ENCODE measurements at regions not wholly inside any gene's neighbourhood (a gene's known extent, or its start where the extent isn't known, plus 50 kb on each side); places are given as distances from the start of the nearest gene placed in this dataset.
"Not testable (repeated sequence)": the region's sequence is repeated elsewhere in the genome, so short reads cannot be mapped to it uniquely, and the experiment has no call there.

DNA sequence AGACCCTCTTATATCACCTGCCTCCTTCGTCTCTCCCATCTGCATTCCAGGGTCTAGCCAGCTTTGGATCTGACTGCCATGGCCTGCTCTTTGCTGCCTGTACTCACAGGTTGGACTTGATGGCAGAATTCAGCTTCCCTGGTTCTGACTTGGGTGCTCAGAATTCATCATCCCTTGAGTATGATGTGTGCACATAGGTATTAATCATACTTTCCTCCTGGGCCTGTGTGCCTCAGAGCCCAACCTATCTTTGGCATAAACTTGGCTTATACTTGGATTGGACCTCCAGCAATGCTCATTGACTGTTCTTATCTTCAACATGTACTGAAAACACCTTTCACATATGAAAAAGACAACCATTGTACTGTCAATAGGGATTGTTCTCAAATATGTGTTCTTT lies 70.7 kb upstream of the LMNTD1 start:
- H3F3A ChIP-seq (ENCODE audit: low read depth) = no peaks in the 10 kb centered on the region
- H3K79me2 ChIP-seq (ENCODE audit: insufficient read depth, low read length) = no peaks in the 10 kb centered on the region
- H3K9ac ChIP-seq (ENCODE audit: low read depth, low read length, poor library complexity, severe bottlenecking) = no peak overlapping the region
- H3K27me3 ChIP-seq (ENCODE audit: insufficient read depth, low read length, poor library complexity, severe bottlenecking) = no peaks in the 10 kb centered on the region
- H3K9me3 ChIP-seq (ENCODE audit: insufficient read depth, low read depth, low read length) = no peaks in the 10 kb centered on the region
- H3K4me3 ChIP-seq (ENCODE audit: low read length, poor library complexity, severe bottlenecking) = no peak overlapping the region
- H3K36me3 ChIP-seq (ENCODE audit: insufficient read depth, low read length) = no peaks in the 10 kb centered on the region
- H4K20me1 ChIP-seq (ENCODE audit: insufficient read depth, low read length, poor library complexity, severe bottlenecking) = no peaks in the 10 kb centered on the region
- no peaks in the 10 kb centered on the region for H3K4me1 ChIP-seq (ENCODE audit: insufficient read depth, low read length, poor library complexity, severe bottlenecking)
- no peak overlapping the region for H3K4me2 ChIP-seq (ENCODE audit: low read depth, low read length, poor library complexity, severe bottlenecking)
- TF ChIP-seq, protein P1, sequence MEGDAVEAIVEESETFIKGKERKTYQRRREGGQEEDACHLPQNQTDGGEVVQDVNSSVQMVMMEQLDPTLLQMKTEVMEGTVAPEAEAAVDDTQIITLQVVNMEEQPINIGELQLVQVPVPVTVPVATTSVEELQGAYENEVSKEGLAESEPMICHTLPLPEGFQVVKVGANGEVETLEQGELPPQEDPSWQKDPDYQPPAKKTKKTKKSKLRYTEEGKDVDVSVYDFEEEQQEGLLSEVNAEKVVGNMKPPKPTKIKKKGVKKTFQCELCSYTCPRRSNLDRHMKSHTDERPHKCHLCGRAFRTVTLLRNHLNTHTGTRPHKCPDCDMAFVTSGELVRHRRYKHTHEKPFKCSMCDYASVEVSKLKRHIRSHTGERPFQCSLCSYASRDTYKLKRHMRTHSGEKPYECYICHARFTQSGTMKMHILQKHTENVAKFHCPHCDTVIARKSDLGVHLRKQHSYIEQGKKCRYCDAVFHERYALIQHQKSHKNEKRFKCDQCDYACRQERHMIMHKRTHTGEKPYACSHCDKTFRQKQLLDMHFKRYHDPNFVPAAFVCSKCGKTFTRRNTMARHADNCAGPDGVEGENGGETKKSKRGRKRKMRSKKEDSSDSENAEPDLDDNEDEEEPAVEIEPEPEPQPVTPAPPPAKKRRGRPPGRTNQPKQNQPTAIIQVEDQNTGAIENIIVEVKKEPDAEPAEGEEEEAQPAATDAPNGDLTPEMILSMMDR (conservative IDR thresholded peaks at IDR 0.05; ENCODE audit: low read length) = no peak
- TF ChIP-seq EZH2phosphoT487 (IDR thresholded peaks at IDR 0.05; ENCODE audit: borderline replicate concordance) = no peak
- H3K9me2 ChIP-seq (replicated peaks; ENCODE audit: low read depth, low read length) = no peaks in the 10 kb centered on the region
- H2AFZ ChIP-seq (ENCODE audit: low read length) = no peak overlapping the region

DNA sequence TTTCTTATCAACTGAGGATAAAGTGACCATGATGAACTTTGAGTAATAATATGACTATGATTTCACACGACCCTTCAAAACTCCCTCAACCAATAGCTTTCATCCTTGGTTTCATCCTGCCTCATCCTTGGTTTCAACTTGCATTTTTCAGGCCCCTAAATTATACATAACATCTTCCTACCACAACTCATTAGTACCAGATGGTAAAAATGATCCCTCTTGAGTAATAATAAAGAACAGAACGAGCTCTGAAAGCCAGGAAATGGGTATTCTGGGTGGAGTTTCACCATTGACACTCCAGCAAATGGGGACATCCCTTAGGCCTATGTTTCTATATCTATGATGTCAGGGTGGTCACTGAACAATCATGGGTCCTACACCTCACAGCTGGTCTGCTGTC lies 72.1 kb upstream of the LMNTD1 start:
- Histone ChIP-seq H3K9ac (ENCODE audit: low read depth, low read length, poor library complexity, severe bottlenecking) (no peak overlapping the region), H3K9me3 (ENCODE audit: insufficient read depth, low read depth, low read length) (no peaks in the 10 kb centered on the region), H3K4me1 (ENCODE audit: insufficient read depth, low read length, poor library complexity, severe bottlenecking) (no peaks in the 10 kb centered on the region), H3K27me3 (ENCODE audit: insufficient read depth, low read length, poor library complexity, severe bottlenecking) (no peaks in the 10 kb centered on the region), H3K79me2 (ENCODE audit: insufficient read depth, low read length) (no peaks in the 10 kb centered on the region), H3K36me3 (ENCODE audit: insufficient read depth, low read length) (no peaks in the 10 kb centered on the region), H3K4me3 (ENCODE audit: low read length, poor library complexity, severe bottlenecking) (no peak overlapping the region), H3K9me2 (replicated peaks; ENCODE audit: low read depth, low read length) (no peaks in the 10 kb centered on the region), H3F3A (ENCODE audit: low read depth) (no peaks in the 10 kb centered on the region), H4K20me1 (ENCODE audit: insufficient read depth, low read length, poor library complexity, severe bottlenecking) (no peaks in the 10 kb centered on the region), H2AFZ (ENCODE audit: low read length) (no peak overlapping the region), H3K4me2 (ENCODE audit: low read depth, low read length, poor library complexity, severe bottlenecking) (no peak overlapping the region)
- TF ChIP-seq EZH2phosphoT487 (IDR thresholded peaks at IDR 0.05; ENCODE audit: borderline replicate concordance) = no peak
- TF ChIP-seq, protein P1 (conservative IDR thresholded peaks at IDR 0.05; ENCODE audit: low read length) = no peak

DNA sequence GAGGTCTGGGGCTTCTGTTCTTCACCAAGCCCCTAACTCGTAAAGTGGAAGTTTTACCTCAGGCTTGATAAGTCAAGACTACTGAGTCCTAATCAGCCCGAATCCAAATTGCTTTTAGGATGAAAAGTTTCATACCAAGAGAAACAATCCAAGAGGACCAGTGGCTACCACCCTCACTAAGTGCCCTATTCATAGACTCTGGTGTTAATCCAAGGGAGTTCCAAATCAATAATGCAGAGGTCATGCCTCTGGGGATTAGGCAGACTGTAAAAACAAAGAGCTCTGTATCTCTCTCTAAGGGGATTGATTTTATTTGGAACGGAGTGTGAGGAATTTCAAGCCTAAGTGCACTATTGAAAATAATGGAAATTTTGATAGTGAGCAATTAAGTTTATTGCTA lies 76.3 kb upstream of the LMNTD1 start:
- TF ChIP-seq EZH2phosphoT487 (IDR thresholded peaks at IDR 0.05; ENCODE audit: borderline replicate concordance) = no peak
- TF ChIP-seq, protein P1 (conservative IDR thresholded peaks at IDR 0.05; ENCODE audit: low read length) = no peak
- no peaks in the 10 kb centered on the region for H3K79me2 ChIP-seq (ENCODE audit: insufficient read depth, low read length)
- H4K20me1 ChIP-seq (ENCODE audit: insufficient read depth, low read length, poor library complexity, severe bottlenecking) = no peaks in the 10 kb centered on the region
- H2AFZ ChIP-seq (ENCODE audit: low read length) = no peak overlapping the region
- H3K4me3 ChIP-seq (ENCODE audit: low read length, poor library complexity, severe bottlenecking) = no peak overlapping the region
- H3K27me3 ChIP-seq (ENCODE audit: insufficient read depth, low read length, poor library complexity, severe bottlenecking) = no peaks in the 10 kb centered on the region
- H3K4me2 ChIP-seq (ENCODE audit: low read depth, low read length, poor library complexity, severe bottlenecking) = no peak overlapping the region
- no peaks in the 10 kb centered on the region for H3K36me3 ChIP-seq (ENCODE audit: insufficient read depth, low read length)
- H3K9ac ChIP-seq (ENCODE audit: low read depth, low read length, poor library complexity, severe bottlenecking) = no peak overlapping the region
- H3K4me1 ChIP-seq (ENCODE audit: insufficient read depth, low read length, poor library complexity, severe bottlenecking) = no peaks in the 10 kb centered on the region
- H3K9me2 ChIP-seq (replicated peaks; ENCODE audit: low read depth, low read length) = no peaks in the 10 kb centered on the region
- H3F3A ChIP-seq (ENCODE audit: low read depth) = no peaks in the 10 kb centered on the region
- no peaks in the 10 kb centered on the region for H3K9me3 ChIP-seq (ENCODE audit: insufficient read depth, low read depth, low read length)

DNA sequence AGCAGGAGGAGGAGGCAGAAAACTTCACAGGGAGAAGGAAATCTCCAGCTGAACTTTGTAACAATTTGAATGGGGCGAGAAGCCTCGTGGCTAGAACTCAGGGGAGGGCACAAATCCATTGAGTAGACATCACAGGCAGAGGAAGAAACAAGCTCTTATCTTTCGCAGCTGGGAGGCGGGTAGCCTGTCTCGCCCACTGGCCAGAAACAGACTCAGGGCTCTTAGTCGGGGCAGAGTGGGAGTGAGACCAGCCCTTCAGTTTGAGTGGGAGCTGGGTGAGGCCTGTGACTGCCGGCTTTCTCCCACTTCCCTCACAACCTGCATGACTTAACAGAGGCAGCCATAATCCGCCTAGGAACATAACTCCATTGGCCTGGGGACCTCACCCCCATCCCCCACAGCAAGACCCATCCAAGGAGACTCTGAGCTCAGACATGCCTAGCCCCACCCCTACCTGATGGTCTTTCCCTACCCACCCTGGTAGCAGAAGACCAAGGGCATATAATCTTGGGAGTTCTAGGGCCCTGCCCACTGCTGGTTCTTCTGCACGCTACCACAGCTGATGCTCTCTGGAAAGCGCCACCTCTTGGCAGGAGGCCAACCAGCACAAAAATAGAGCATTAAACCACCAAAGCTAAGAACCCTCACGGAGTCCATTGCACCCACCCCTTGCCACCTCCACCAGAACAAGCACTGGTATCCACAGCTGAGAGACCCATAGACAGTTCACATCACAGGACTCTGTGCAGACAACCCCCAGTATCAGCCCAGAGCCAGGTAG lies 77.8 kb upstream of the LMNTD1 start:
- not testable (repeated sequence) for H3F3A ChIP-seq (ENCODE audit: low read depth); H3K9ac ChIP-seq (ENCODE audit: low read depth, low read length, poor library complexity, severe bottlenecking); H3K4me3 ChIP-seq (ENCODE audit: low read length, poor library complexity, severe bottlenecking); H3K9me2 ChIP-seq (replicated peaks; ENCODE audit: low read depth, low read length); H3K36me3 ChIP-seq (ENCODE audit: insufficient read depth, low read length); H3K4me1 ChIP-seq (ENCODE audit: insufficient read depth, low read length, poor library complexity, severe bottlenecking); H4K20me1 ChIP-seq (ENCODE audit: insufficient read depth, low read length, poor library complexity, severe bottlenecking); H3K9me3 ChIP-seq (ENCODE audit: insufficient read depth, low read depth, low read length); H3K27me3 ChIP-seq (ENCODE audit: insufficient read depth, low read length, poor library complexity, severe bottlenecking); H3K4me2 ChIP-seq (ENCODE audit: low read depth, low read length, poor library complexity, severe bottlenecking); H2AFZ ChIP-seq (ENCODE audit: low read length); H3K79me2 ChIP-seq (ENCODE audit: insufficient read depth, low read length)

DNA sequence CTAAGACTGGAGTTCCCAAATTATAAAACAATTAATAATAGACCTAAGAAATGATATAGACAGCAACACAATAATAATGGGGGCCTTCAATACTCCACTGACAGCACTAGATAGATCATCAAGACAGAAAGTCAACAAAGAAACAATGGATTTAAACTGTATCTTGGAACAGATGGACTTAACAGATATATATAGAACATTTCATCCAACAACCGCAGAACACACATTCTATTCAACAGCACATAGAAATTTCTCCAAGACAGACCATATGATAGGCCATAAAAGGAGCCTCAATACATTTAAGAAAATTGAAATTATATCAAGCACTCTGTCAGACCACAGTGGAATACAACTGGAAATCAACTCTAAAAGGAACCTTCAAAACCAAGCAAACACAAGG lies 80.1 kb upstream of the LMNTD1 start:
- H3K27me3 ChIP-seq (ENCODE audit: insufficient read depth, low read length, poor library complexity, severe bottlenecking); H3K9me3 ChIP-seq (ENCODE audit: insufficient read depth, low read depth, low read length); H3K36me3 ChIP-seq (ENCODE audit: insufficient read depth, low read length); H3F3A ChIP-seq (ENCODE audit: low read depth); H4K20me1 ChIP-seq (ENCODE audit: insufficient read depth, low read length, poor library complexity, severe bottlenecking); H3K9ac ChIP-seq (ENCODE audit: low read depth, low read length, poor library complexity, severe bottlenecking); H3K79me2 ChIP-seq (ENCODE audit: insufficient read depth, low read length); H3K9me2 ChIP-seq (replicated peaks; ENCODE audit: low read depth, low read length); H3K4me3 ChIP-seq (ENCODE audit: low read length, poor library complexity, severe bottlenecking); H3K4me2 ChIP-seq (ENCODE audit: low read depth, low read length, poor library complexity, severe bottlenecking); H2AFZ ChIP-seq (ENCODE audit: low read length): not testable (repeated sequence)
- H3K4me1 ChIP-seq (ENCODE audit: insufficient read depth, low read length, poor library complexity, severe bottlenecking) = peaks cover 11% of the 10 kb centered on the region

Measured in Loucy (cell line).